ENCODE measurements at regions not wholly inside any gene's neighbourhood (a gene's known extent, or its start where the extent isn't known, plus 50 kb on each side); places are given as distances from the start of the nearest gene placed in this dataset.

DNA sequence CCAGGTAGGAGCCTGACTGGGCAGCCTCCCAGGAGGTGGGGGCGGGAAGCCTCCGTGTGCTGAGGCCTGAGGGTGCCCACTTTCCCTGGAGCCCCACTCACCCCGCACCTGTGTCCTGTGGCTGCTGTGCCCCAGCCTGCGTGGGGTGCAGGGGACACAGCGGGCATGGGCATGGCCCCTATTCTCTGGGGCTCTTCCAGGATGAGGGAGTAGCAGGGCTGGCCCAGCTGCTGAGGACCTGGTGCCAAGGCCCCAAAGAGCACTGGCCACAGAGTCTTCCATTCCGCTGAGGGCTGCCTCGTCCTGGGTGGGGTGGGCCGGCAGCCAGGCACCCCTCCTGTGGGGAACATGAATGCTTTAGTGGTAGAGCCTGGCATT lies 51.7 kb upstream of the SORCS2 start (continued):
- TF ChIP-seq, protein P1, sequence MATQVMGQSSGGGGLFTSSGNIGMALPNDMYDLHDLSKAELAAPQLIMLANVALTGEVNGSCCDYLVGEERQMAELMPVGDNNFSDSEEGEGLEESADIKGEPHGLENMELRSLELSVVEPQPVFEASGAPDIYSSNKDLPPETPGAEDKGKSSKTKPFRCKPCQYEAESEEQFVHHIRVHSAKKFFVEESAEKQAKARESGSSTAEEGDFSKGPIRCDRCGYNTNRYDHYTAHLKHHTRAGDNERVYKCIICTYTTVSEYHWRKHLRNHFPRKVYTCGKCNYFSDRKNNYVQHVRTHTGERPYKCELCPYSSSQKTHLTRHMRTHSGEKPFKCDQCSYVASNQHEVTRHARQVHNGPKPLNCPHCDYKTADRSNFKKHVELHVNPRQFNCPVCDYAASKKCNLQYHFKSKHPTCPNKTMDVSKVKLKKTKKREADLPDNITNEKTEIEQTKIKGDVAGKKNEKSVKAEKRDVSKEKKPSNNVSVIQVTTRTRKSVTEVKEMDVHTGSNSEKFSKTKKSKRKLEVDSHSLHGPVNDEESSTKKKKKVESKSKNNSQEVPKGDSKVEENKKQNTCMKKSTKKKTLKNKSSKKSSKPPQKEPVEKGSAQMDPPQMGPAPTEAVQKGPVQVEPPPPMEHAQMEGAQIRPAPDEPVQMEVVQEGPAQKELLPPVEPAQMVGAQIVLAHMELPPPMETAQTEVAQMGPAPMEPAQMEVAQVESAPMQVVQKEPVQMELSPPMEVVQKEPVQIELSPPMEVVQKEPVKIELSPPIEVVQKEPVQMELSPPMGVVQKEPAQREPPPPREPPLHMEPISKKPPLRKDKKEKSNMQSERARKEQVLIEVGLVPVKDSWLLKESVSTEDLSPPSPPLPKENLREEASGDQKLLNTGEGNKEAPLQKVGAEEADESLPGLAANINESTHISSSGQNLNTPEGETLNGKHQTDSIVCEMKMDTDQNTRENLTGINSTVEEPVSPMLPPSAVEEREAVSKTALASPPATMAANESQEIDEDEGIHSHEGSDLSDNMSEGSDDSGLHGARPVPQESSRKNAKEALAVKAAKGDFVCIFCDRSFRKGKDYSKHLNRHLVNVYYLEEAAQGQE (tag by site-specific recombination; IDR thresholded peaks at IDR 0.05), result no peak
- TF ChIP-seq GLI2 (tag by site-specific recombination; IDR thresholded peaks at IDR 0.05; ENCODE audit: borderline replicate concordance, low read depth), result no peak
- TF ChIP-seq ZNF2 (tag by site-specific recombination; IDR thresholded peaks at IDR 0.05), result no peak
- TF ChIP-seq, protein P2, sequence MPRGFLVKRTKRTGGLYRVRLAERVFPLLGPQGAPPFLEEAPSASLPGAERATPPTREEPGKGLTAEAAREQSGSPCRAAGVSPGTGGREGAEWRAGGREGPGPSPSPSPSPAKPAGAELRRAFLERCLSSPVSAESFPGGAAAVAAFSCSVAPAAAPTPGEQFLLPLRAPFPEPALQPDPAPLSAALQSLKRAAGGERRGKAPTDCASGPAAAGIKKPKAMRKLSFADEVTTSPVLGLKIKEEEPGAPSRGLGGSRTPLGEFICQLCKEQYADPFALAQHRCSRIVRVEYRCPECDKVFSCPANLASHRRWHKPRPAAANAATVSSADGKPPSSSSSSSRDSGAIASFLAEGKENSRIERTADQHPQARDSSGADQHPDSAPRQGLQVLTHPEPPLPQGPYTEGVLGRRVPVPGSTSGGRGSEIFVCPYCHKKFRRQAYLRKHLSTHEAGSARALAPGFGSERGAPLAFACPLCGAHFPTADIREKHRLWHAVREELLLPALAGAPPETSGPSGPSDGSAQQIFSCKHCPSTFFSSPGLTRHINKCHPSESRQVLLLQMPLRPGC (tag by site-specific recombination; IDR thresholded peaks at IDR 0.05), result no peak
- no peak for TF ChIP-seq ZNF16 (tag by site-specific recombination; IDR thresholded peaks at IDR 0.05; ENCODE audit: low read depth)
- TF ChIP-seq, protein P3, sequence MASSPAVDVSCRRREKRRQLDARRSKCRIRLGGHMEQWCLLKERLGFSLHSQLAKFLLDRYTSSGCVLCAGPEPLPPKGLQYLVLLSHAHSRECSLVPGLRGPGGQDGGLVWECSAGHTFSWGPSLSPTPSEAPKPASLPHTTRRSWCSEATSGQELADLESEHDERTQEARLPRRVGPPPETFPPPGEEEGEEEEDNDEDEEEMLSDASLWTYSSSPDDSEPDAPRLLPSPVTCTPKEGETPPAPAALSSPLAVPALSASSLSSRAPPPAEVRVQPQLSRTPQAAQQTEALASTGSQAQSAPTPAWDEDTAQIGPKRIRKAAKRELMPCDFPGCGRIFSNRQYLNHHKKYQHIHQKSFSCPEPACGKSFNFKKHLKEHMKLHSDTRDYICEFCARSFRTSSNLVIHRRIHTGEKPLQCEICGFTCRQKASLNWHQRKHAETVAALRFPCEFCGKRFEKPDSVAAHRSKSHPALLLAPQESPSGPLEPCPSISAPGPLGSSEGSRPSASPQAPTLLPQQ (tag by site-specific recombination; IDR thresholded peaks at IDR 0.05), result no peak
- no peak for TF ChIP-seq SCRT2 (tag by site-specific recombination; IDR thresholded peaks at IDR 0.05)

DNA sequence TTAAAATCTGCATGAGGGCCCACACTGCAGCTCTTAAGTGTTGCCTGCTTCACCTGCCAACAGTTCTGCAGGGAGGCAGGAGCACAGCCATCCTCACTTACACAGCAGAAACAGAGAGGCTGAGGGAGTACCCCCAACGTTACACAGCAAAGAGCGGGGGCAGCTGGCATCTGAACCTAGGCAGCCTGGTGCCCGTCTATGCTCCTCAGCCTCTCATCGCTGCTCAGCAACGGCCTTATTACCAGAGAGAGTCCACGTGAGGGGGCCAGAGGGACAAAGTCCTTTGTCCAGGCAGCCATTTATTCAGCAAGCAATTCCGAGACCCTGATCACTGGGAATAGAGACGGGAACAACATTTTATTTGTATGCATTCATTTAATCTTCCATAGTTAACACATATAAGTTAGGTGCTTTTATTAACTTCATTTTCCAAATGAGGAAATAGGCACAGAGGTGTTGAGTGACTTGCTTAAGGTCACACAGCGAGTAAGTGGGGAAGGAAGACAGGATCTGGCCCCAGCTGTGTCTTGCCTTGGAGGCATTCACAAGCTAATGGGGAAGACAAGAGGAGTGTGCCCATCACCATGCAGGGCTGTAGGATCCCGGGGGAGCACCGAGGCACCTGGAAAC lies 52.2 kb upstream of the SORCS2 start:
- H3K4me1 ChIP-seq (ENCODE audit: control insufficient read depth, insufficient read depth, low read length), result no peaks in the 10 kb centered on the region
- ChIA-PET CTCF (interaction anchor here (1.5 kb wide), 1 partner anchor 69 kb away, joined by 4 read pairs; no protein-coding TSS in a partner anchor), POLR2A (no interaction called here)
- no peaks in the 10 kb centered on the region for H3K9me3 ChIP-seq (ENCODE audit: control insufficient read depth, insufficient read depth, low read depth, low read length)
- no peak overlapping the region for H3K27ac ChIP-seq (ENCODE audit: extremely low read depth, low read depth, low read length)
- no peaks in the 10 kb centered on the region for H3K36me3 ChIP-seq (ENCODE audit: control insufficient read depth in 2 of 2, insufficient read depth in 1 of 2, low read length in 2 of 2)
- no peak overlapping the region for H3K4me3 ChIP-seq (ENCODE audit: low read depth, low read length)
- TF ChIP-seq ZNF239 (tag by site-specific recombination; IDR thresholded peaks at IDR 0.05), result no peak
- no peak for TF ChIP-seq ZNF274 (IDR thresholded peaks at IDR 0.05; ENCODE audit: low read length)
- TF ChIP-seq ZNF274 (tag by site-specific recombination; IDR thresholded peaks at IDR 0.05; ENCODE audit: borderline replicate concordance), result no peak
- no peak for TF ChIP-seq MYNN (tag by site-specific recombination; IDR thresholded peaks at IDR 0.05; ENCODE audit: borderline replicate concordance)
- TF ChIP-seq ZNF132 (tag by site-specific recombination; IDR thresholded peaks at IDR 0.05; ENCODE audit: borderline replicate concordance), result no peak
- TF ChIP-seq ZNF792 (tag by site-specific recombination; IDR thresholded peaks at IDR 0.05), result no peak
- TF ChIP-seq, protein P4, sequence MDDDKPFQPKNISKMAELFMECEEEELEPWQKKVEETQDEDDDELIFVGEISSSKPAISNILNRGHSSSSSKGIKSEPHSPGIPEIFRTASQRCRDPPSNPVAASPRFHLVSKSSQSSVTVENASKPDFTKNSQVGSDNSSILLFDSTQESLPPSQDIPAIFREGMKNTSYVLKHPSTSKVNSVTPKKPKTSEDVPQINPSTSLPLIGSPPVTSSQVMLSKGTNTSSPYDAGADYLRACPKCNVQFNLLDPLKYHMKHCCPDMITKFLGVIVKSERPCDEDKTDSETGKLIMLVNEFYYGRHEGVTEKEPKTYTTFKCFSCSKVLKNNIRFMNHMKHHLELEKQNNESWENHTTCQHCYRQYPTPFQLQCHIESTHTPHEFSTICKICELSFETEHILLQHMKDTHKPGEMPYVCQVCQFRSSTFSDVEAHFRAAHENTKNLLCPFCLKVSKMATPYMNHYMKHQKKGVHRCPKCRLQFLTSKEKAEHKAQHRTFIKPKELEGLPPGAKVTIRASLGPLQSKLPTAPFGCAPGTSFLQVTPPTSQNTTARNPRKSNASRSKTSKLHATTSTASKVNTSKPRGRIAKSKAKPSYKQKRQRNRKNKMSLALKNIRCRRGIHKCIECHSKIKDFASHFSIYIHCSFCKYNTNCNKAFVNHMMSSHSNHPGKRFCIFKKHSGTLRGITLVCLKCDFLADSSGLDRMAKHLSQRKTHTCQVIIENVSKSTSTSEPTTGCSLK (tag by site-specific recombination; IDR thresholded peaks at IDR 0.05), result no peak
- no peak for TF ChIP-seq ZBTB8A (tag by site-specific recombination; IDR thresholded peaks at IDR 0.05)
- no peak for TF ChIP-seq ZFP37 (tag by site-specific recombination; IDR thresholded peaks at IDR 0.05)
- no peak for TF ChIP-seq ZNF571 (tag by site-specific recombination; IDR thresholded peaks at IDR 0.05)
- TF ChIP-seq, protein P5, sequence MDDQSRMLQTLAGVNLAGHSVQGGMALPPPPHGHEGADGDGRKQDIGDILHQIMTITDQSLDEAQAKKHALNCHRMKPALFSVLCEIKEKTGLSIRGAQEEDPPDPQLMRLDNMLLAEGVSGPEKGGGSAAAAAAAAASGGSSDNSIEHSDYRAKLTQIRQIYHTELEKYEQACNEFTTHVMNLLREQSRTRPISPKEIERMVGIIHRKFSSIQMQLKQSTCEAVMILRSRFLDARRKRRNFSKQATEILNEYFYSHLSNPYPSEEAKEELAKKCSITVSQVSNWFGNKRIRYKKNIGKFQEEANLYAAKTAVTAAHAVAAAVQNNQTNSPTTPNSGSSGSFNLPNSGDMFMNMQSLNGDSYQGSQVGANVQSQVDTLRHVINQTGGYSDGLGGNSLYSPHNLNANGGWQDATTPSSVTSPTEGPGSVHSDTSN (CRISPR knock-in tag; IDR thresholded peaks at IDR 0.05), result no peak
- no peak for TF ChIP-seq ZNF791 (tag by site-specific recombination; IDR thresholded peaks at IDR 0.05)
- TF ChIP-seq GLI4 (tag by site-specific recombination; IDR thresholded peaks at IDR 0.05), result no peak
- TF ChIP-seq ZNF202 (tag by site-specific recombination; IDR thresholded peaks at IDR 0.05; ENCODE audit: borderline replicate concordance), result no peak
- TF ChIP-seq ZNF701 (tag by site-specific recombination; IDR thresholded peaks at IDR 0.05), result no peak
- TF ChIP-seq MZF1 (tag by site-specific recombination; IDR thresholded peaks at IDR 0.05; ENCODE audit: borderline replicate concordance), result no peak
